GM18498 (cell line): ENCODE measurements at regions not wholly inside any gene's neighbourhood (a gene's known extent, or its start where the extent isn't known, plus 50 kb on each side); places are given as distances from the start of the nearest gene placed in this dataset.

Experiments used
- ATAC-seq: cut with Tn5 transposase; IDR thresholded peaks from one replicate; pipeline ENCODE4 v1.9.1; 2021; ENCODE audit warnings: mild to moderate bottlenecking, moderate library complexity; ENCODE audit not compliant: unreplicated experiment

GRCh38 chr1:29869802-29870201 is 633.5 kb downstream of the PTPRU start:
- ATAC-seq: no peak

- no peak for ATAC-seq
These were observed 632.6 kb downstream of the PTPRU start for GRCh38 chr1:29868944-29869343.

- ATAC-seq: no peak
These were observed 631.8 kb downstream of the PTPRU start for GRCh38 chr1:29868096-29868495.

GRCh38 chr1:29865051-29865450 is 628.7 kb downstream of the PTPRU start:
- ATAC-seq: no peak

- no peak for ATAC-seq
These were observed 628.2 kb downstream of the PTPRU start for GRCh38 chr1:29864431-29865022.

GRCh38 chr1:29861922-29862321 is 625.6 kb downstream of the PTPRU start:
- ATAC-seq: no peak

- no peak for ATAC-seq
These were observed 625.1 kb downstream of the PTPRU start for GRCh38 chr1:29861446-29861845.

DNA sequence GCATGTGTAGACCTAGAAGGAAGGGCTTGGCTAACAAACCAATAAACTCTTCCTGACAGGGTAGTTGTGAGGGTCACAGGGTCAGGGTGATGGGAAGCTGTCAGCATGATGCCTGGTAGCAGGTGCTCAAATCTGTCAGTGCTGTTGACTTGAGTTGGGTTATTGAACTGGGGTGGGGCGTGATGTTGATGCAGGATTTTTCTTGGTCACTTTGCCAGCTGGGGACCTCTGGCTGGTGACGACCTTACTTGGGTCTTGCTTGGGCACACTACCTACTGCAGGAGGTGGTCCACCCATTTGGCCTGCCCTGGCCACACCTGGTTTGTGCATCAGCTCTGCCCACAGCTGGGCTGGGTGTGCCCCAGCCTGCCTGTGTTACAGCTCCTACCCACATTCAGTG is 624.4 kb downstream of the PTPRU start:
- no peak for ATAC-seq

GRCh38 chr1:29860056-29860455 is 623.7 kb downstream of the PTPRU start:
- ATAC-seq: no peak

GRCh38 chr1:29859126-29859525 is 622.8 kb downstream of the PTPRU start:
- no peak for ATAC-seq

GRCh38 chr1:29858646-29859045 is 622.3 kb downstream of the PTPRU start:
- no peak for ATAC-seq

- no peak for ATAC-seq
These were observed 620.2 kb downstream of the PTPRU start for GRCh38 chr1:29856340-29857114.

DNA sequence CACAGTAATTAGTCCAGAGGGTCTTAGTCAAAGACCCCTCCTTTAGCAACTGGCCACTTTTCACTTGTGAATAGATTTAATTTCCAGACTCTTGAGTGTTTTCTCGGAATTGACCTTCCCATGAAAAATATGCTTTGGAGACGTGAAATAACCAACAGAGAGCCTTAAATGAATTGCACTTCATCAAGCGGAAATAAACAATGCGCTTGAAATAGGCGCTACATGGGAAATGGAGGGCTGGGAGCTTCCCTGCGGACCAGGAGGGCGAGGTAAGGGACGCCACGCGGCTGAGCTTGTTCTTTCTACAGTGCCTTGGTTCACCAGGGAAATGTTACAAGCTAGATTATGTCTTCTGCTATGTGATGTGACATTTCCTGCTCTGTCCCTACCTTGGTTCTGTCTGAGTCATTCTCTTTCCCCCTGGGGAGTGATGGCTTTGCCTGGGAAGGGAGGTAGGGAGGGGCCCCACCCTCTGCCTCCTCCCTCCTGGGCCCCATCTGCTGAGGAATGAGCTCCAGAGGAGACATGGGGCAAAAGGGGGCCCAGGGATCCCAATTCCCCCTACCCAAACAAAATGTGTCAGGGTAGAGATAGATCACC is 619.3 kb downstream of the PTPRU start:
- no peak for ATAC-seq

GRCh38 chr1:29854700-29855276 is 618.5 kb downstream of the PTPRU start:
- ATAC-seq: no peak

- no peak for ATAC-seq
These were observed 617.5 kb downstream of the PTPRU start for GRCh38 chr1:29853716-29854330.

GRCh38 chr1:29852248-29852647 is 615.9 kb downstream of the PTPRU start:
- ATAC-seq: no peak

DNA sequence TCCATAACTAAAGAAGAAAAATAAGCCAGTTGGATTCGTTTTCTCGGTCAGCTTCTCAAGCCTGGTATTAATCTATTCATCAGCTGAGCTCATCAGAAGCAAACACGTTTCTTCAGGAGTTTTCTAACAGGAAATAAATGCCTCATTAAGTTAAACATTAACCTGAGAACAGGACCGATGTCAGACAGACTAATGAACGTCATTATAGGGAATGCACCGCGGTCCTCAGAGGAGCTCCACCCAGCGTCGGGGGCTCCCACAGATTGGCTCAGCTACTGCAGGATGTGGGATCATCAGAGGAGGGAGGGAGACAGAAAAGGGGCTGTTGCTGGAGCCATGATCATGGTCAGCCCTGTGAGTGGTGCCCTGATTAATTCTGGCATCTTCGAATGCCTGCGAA is 615.4 kb downstream of the PTPRU start:
- ATAC-seq: no peak

GRCh38 chr1:29849991-29850757 is 613.9 kb downstream of the PTPRU start:
- ATAC-seq: no peak

GRCh38 chr1:29849038-29849750 is 612.9 kb downstream of the PTPRU start:
- ATAC-seq: no peak

- ATAC-seq: no peak
These were observed 609.6 kb downstream of the PTPRU start for GRCh38 chr1:29845910-29846309.
